Neural progenitor cell (in vitro differentiated cells): ENCODE measurements at regions not wholly inside any gene's neighbourhood (a gene's known extent, or its start where the extent isn't known, plus 50 kb on each side); places are given as distances from the start of the nearest gene placed in this dataset.

Experiments
- CTCF ChIP-seq: fragments of 200-600 bp; sonication (generic); IDR thresholded peaks from 2 replicates; pipeline ENCODE4 v1.5.1; 2017; ENCODE audit warnings: antibody characterized with exemption, mild to moderate bottlenecking
- EZH2 ChIP-seq: fragments of 200-600 bp; sonication (generic); IDR thresholded peaks from 2 replicates; pipeline ENCODE4 v1.6.1; 2017; ENCODE audit warnings: antibody characterized with exemption, mild to moderate bottlenecking, moderate library complexity

- no peak for TF ChIP-seq CTCF
- TF ChIP-seq EZH2: no peak
Observed at GRCh38 chr4:58209001-58209400, 1098.8 kb upstream of the IGFBP7 start.
